HCT116 (cell line): ENCODE measurements at regions not wholly inside any gene's neighbourhood (a gene's known extent, or its start where the extent isn't known, plus 50 kb on each side); places are given as distances from the start of the nearest gene placed in this dataset.

ENCODE experiments used
- ATAC-seq: fragments of 200-7000 bp; cut with Tn5 transposase; 2 replicates; pipeline ENCODE4 v1.9.1; 2020; ENCODE audit warnings: mild to moderate bottlenecking, moderate library complexity
- BruUV-seq: library from RNA; stranded (reverse); fragments of 400-500 nt; replicated peaks from 2 replicates; lab custom pipeline; 2021; lab: Mats Ljungman, UMichigan
- CTCF ChIA-PET: fragments of 300-600 bp; sonication (Branson Sonifier 250); formaldehyde crosslinking; loops from one replicate; lab custom pipeline; 2021; ENCODE audit warnings: antibody characterized with exemption; lab: Charles Lee
- POLR2A ChIA-PET: fragments of 300-600, 350-600 bp; sonication (Branson Sonifier 250); formaldehyde crosslinking; loops from one replicate; lab custom pipeline; 2021; ENCODE audit warnings: antibody characterized with exemption; lab: Charles Lee
- RAD21 ChIA-PET, 2 experiments: fragments of 300-600 bp; sonication (Branson Sonifier 250); formaldehyde crosslinking; loops; one replicate each; lab custom pipeline; 2023; ENCODE audit warnings: low total read pairs in 2 of 2; ENCODE audit not compliant: uncharacterized antibody in 2 of 2, unreplicated experiment in 2 of 2, low non-redundant PET in 1 of 2; lab: Charles Lee
- DNase-seq: peaks from one replicate; pipeline ENCODE4 v3.0.0-alpha.2; 2010; ENCODE audit warnings: low read depth, low spot score
- H2AFZ ChIP-seq: fragments of 200-600 bp; shearing (Covaris generic), sonication (generic); 2 replicates; pipeline ENCODE4 v1.6.1; 2017; ENCODE audit warnings: low read depth, mixed run types, mixed read lengths, antibody characterized with exemption, low read length; ENCODE audit not compliant: poor library complexity, severe bottlenecking
- H3K27ac ChIP-seq: 2 replicates; pipeline ENCODE4 v1.5.1; 2012; ENCODE audit warnings: low read depth, low read length
- H3K27me3 ChIP-seq: fragments of 200-600 bp; sonication (generic); 2 replicates; pipeline ENCODE4 v1.6.1; 2016; ENCODE audit warnings: mixed run types, low read length, mixed read lengths; ENCODE audit not compliant: insufficient read depth
- H3K36me3 ChIP-seq, 2 experiments: fragments of 200-500 bp in 1 of 2; fragments of 200-600 bp in 1 of 2; sonication (Bioruptor generic) in 1 of 2; sonication (generic) in 1 of 2; 2 replicates each; pipeline versions ENCODE4 v1.5.1 to v1.6.1; 2014 to 2016; ENCODE audit warnings: low read length in 2 of 2, inconsistent platforms in 1 of 2, mixed read lengths in 1 of 2, mixed run types in 1 of 2; ENCODE audit not compliant: insufficient read depth in 2 of 2, control insufficient read depth in 1 of 2
- H3K4me1 ChIP-seq, 2 experiments: fragments of 200-600 bp in 1 of 2; sonication (generic) in 1 of 2; 2 replicates each; pipeline versions ENCODE4 v1.5.1 to v1.6.1; 2012 to 2017; ENCODE audit warnings: low read length in 2 of 2, inconsistent platforms in 1 of 2, mild to moderate bottlenecking in 1 of 2, mixed read lengths in 1 of 2, mixed run types in 1 of 2, moderate library complexity in 1 of 2; ENCODE audit not compliant: insufficient read depth in 2 of 2, control insufficient read depth in 1 of 2
- H3K4me2 ChIP-seq: fragments of 200-600 bp; sonication (generic); 2 replicates; pipeline ENCODE4 v1.6.1; 2017; ENCODE audit warnings: mixed run types, low read length, mixed read lengths
- H3K4me3 ChIP-seq, 2 experiments: fragments of 200-600 bp in 1 of 2; sonication (generic) in 1 of 2; replicated peaks in 1 of 2; 2 replicates each; pipeline ENCODE4 v1.5.1; 2011 to 2016; ENCODE audit warnings: low read length in 2 of 2, control low read depth in 1 of 2, low read depth in 1 of 2, mild to moderate bottlenecking in 1 of 2, mixed read lengths in 1 of 2, mixed run types in 1 of 2
- H3K79me2 ChIP-seq: fragments of 200-600 bp; sonication (generic); 2 replicates; pipeline ENCODE4 v1.6.1; 2017; ENCODE audit warnings: mild to moderate bottlenecking, mixed run types, low read length, moderate library complexity, mixed read lengths; ENCODE audit not compliant: insufficient read depth
- H3K9ac ChIP-seq: fragments of 200-600 bp; sonication (generic); 2 replicates; pipeline ENCODE4 v1.6.1; 2016; ENCODE audit warnings: low read length, mixed read lengths
- H3K9me2 ChIP-seq: fragments of 200-600 bp; sonication (generic), shearing (Covaris generic); 2 replicates; pipeline ENCODE4 v1.6.1; 2017; ENCODE audit warnings: mixed run types, mild to moderate bottlenecking, moderate library complexity; ENCODE audit not compliant: insufficient read depth
- H3K9me3 ChIP-seq, 2 experiments: fragments of 200-500 bp in 1 of 2; fragments of 200-600 bp in 1 of 2; sonication (Bioruptor generic) in 1 of 2; sonication (generic) in 1 of 2; 2 replicates each; pipeline ENCODE4 v1.6.1; 2014 to 2017; ENCODE audit warnings: low read length in 2 of 2, mixed read lengths in 2 of 2, inconsistent platforms in 1 of 2, low read depth in 1 of 2, mild to moderate bottlenecking in 1 of 2, mixed run types in 1 of 2, moderate library complexity in 1 of 2; ENCODE audit not compliant: control insufficient read depth in 1 of 2, insufficient read depth in 1 of 2
- H4K20me1 ChIP-seq: fragments of 200-600 bp; sonication (generic), shearing (Covaris generic); 2 replicates; pipeline ENCODE4 v1.6.1; 2017; ENCODE audit warnings: mixed run types, mild to moderate bottlenecking, moderate library complexity; ENCODE audit not compliant: insufficient read depth
- FOSL1 ChIP-seq: IDR thresholded peaks from 2 replicates; pipeline ENCODE4 v1.6.1; 2012; ENCODE audit warnings: low read depth
- POLR2AphosphoS5 ChIP-seq: IDR thresholded peaks from 2 replicates; pipeline ENCODE4 v1.6.1; 2011; ENCODE audit warnings: mild to moderate bottlenecking, low read depth, low read length, moderate library complexity
- RAD21 ChIP-seq: IDR thresholded peaks from 2 replicates; pipeline ENCODE4 v1.6.1; 2012; ENCODE audit warnings: low read depth, mild to moderate bottlenecking
- SIN3A ChIP-seq: IDR thresholded peaks from 2 replicates; pipeline ENCODE4 v1.6.1; 2012; ENCODE audit warnings: low read depth
- SP1 ChIP-seq: IDR thresholded peaks from 2 replicates; pipeline ENCODE4 v1.6.1; 2012; ENCODE audit warnings: low read depth
- SRF ChIP-seq: IDR thresholded peaks from 2 replicates; pipeline ENCODE4 v1.6.1; 2012; ENCODE audit warnings: low read depth
- YY1 ChIP-seq: IDR thresholded peaks from 2 replicates; pipeline ENCODE4 v1.6.1; 2011; ENCODE audit warnings: low read length, low read depth, moderate library complexity, mild to moderate bottlenecking; ENCODE audit not compliant: insufficient replicate concordance; ENCODE audit errors: extremely low read depth
- intact Hi-C: fragments of 100-400 bp; cut with micrococcal nuclease; formaldehyde crosslinking; loops from 2 replicates; pipeline ENCODE4 v1.10.0; 2022
- TF ChIP-seq, protein P1 (sequence below), 3 experiments: fragments of 200-600 bp in 1 of 3; sonication (generic) in 1 of 3; IDR thresholded peaks in 2 of 3; conservative IDR thresholded peaks in 1 of 3; 2 replicates each; pipeline ENCODE4 v1.5.1; 2012 to 2017; ENCODE audit warnings: low read depth in 2 of 3, low read length in 2 of 3, antibody characterized with exemption in 1 of 3, borderline replicate concordance in 1 of 3, control low read depth in 1 of 3, mild to moderate bottlenecking in 1 of 3, mixed read lengths in 1 of 3, mixed run types in 1 of 3, moderate library complexity in 1 of 3; ENCODE audit not compliant: insufficient read depth in 1 of 3
- TF ChIP-seq, protein P2 (sequence below): IDR thresholded peaks from 2 replicates; pipeline ENCODE4 v1.6.1; 2012
- TF ChIP-seq, protein P3 (sequence below): IDR thresholded peaks from 2 replicates; pipeline ENCODE4 v1.6.1; 2012; ENCODE audit warnings: low read depth

DNA sequence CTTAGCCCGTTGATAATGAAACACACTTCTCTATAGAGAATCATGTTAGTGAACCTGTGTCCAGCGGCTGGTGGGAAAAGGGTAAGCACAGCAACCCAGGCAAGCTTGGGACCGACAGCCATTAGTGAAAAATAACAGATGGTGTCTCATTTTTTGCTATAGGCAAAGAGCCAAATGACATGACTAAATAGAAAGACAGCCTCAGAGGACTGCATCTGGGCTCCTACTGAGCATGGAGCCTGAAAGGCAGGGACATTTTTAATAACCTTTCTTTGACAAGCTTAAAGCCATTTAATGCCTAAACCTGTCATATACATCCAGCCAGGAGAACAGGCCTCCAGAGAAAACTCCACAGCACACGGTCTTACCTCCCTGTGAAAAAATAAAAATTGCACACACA lies 67.0 kb downstream of the FANCF start:
- RAD21 ChIA-PET = no interaction called here
- no peaks in the 10 kb centered on the region for H4K20me1 ChIP-seq
- H3K79me2 ChIP-seq = no peaks in the 10 kb centered on the region
- H2AFZ ChIP-seq = no peak overlapping the region
- no peaks in the 10 kb centered on the region for H3K9me2 ChIP-seq
- no peak overlapping the region for H3K9ac ChIP-seq
- no peak for DNase-seq
- no peak overlapping the region for H3K27ac ChIP-seq
- no peaks in the 10 kb centered on the region for H3K36me3 ChIP-seq
- ATAC-seq = no peak
- CTCF ChIA-PET = no interaction called here
- peaks cover 7% of the 10 kb centered on the region for H3K27me3 ChIP-seq
- TF ChIP-seq SRF (no peak), POLR2AphosphoS5 (no peak), SP1 (no peak), YY1 (no peak), RAD21 (no peak), SIN3A (no peak), FOSL1 (no peak)
- TF ChIP-seq, protein P1, sequence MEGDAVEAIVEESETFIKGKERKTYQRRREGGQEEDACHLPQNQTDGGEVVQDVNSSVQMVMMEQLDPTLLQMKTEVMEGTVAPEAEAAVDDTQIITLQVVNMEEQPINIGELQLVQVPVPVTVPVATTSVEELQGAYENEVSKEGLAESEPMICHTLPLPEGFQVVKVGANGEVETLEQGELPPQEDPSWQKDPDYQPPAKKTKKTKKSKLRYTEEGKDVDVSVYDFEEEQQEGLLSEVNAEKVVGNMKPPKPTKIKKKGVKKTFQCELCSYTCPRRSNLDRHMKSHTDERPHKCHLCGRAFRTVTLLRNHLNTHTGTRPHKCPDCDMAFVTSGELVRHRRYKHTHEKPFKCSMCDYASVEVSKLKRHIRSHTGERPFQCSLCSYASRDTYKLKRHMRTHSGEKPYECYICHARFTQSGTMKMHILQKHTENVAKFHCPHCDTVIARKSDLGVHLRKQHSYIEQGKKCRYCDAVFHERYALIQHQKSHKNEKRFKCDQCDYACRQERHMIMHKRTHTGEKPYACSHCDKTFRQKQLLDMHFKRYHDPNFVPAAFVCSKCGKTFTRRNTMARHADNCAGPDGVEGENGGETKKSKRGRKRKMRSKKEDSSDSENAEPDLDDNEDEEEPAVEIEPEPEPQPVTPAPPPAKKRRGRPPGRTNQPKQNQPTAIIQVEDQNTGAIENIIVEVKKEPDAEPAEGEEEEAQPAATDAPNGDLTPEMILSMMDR (IDR thresholded peaks at IDR 0.05 in 2 of 3, conservative IDR thresholded peaks at IDR 0.05 in 1 of 3; ENCODE audit: borderline replicate concordance in 1 of 3, insufficient read depth in 1 of 3, low read depth in 2 of 3, low read length in 2 of 3) = no peak
- TF ChIP-seq, protein P2, sequence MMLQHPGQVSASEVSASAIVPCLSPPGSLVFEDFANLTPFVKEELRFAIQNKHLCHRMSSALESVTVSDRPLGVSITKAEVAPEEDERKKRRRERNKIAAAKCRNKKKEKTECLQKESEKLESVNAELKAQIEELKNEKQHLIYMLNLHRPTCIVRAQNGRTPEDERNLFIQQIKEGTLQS = no peak
- TF ChIP-seq, protein P3, sequence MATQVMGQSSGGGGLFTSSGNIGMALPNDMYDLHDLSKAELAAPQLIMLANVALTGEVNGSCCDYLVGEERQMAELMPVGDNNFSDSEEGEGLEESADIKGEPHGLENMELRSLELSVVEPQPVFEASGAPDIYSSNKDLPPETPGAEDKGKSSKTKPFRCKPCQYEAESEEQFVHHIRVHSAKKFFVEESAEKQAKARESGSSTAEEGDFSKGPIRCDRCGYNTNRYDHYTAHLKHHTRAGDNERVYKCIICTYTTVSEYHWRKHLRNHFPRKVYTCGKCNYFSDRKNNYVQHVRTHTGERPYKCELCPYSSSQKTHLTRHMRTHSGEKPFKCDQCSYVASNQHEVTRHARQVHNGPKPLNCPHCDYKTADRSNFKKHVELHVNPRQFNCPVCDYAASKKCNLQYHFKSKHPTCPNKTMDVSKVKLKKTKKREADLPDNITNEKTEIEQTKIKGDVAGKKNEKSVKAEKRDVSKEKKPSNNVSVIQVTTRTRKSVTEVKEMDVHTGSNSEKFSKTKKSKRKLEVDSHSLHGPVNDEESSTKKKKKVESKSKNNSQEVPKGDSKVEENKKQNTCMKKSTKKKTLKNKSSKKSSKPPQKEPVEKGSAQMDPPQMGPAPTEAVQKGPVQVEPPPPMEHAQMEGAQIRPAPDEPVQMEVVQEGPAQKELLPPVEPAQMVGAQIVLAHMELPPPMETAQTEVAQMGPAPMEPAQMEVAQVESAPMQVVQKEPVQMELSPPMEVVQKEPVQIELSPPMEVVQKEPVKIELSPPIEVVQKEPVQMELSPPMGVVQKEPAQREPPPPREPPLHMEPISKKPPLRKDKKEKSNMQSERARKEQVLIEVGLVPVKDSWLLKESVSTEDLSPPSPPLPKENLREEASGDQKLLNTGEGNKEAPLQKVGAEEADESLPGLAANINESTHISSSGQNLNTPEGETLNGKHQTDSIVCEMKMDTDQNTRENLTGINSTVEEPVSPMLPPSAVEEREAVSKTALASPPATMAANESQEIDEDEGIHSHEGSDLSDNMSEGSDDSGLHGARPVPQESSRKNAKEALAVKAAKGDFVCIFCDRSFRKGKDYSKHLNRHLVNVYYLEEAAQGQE = no peak
- intact Hi-C loops = no loop called here
- H3K9me3 ChIP-seq = no peaks in the 10 kb centered on the region
- H3K4me2 ChIP-seq = no peak overlapping the region
- POLR2A ChIA-PET = no interaction called here
- H3K4me1 ChIP-seq = no peaks in the 10 kb centered on the region
- no TSS peak for BruUV-seq
- H3K4me3 ChIP-seq = no peak overlapping the region
